HG02642 (cell line): ENCODE measurements at regions not wholly inside any gene's neighbourhood (a gene's known extent, or its start where the extent isn't known, plus 50 kb on each side); places are given as distances from the start of the nearest gene placed in this dataset.
"Not testable (repeated sequence)": the region's sequence is repeated elsewhere in the genome, so short reads cannot be mapped to it uniquely, and the experiment has no call there.

Source experiments
- ATAC-seq: cut with Tn5 transposase; IDR thresholded peaks from one replicate; pipeline ENCODE4 v1.9.1; 2021; ENCODE audit warnings: mild to moderate bottlenecking; ENCODE audit not compliant: unreplicated experiment, poor library complexity

DNA sequence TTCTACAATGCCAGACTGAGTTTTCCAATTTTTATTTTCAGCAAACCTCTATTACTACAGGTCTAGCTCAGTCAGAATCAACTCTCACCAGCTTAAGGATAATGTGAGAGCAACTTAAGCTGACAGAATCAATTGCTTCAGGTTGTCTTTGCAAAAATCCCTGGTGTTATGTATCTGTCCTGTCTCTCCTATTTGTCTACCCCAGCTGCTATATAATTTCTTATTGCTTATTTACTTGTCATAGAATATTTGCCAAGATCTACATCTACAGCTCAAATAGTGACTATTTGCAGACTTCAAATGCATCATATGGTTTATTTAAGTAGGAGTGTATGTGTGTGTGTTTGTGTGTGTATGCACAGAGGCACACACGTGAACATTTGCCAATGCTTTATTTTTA lies 54.1 kb downstream of the FOXG1 start:
- no peak for ATAC-seq

DNA sequence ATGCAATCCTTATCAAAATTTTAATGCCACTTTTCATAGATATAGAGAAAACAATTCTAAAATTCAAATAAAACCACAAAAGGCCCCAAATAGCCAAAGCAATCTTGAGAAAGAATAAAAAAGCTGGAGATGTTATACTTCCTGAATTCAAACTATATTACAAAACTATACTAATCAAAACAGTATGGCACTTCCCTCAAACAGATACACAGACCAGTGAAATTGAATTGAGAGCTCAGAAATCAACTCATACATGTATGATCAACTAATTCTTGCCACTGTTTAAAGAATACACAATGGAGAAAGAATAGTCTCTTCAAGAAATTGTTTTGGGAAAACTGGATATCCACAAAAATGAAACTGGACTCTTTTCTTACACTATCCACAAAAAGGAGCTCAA lies 55.4 kb downstream of the FOXG1 start:
- ATAC-seq: no peak

GRCh38 chr14:28823245-28823644 lies 56.7 kb downstream of the FOXG1 start:
- ATAC-seq: no peak

DNA sequence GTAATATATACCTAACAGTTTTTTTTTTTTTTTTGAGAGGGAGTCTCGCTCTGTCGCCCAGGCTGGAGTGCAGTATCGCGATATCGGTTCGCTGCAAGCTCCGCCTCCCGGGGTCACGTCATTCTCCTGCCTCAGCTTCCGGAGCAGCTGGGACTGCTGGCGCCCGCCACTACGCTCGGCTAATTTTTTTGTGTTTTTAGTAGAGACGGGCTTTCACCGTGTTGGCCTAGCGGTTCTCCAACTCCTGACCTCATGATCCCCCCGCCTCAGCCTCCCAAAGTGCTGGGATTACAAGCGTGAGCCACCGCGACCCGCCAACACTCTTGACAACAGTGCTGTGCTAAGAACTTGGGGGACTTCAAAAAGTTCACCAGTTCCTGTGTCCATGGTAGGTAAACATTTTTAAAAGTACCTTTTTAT lies 63.5 kb downstream of the FOXG1 start:
- no peak for ATAC-seq

DNA sequence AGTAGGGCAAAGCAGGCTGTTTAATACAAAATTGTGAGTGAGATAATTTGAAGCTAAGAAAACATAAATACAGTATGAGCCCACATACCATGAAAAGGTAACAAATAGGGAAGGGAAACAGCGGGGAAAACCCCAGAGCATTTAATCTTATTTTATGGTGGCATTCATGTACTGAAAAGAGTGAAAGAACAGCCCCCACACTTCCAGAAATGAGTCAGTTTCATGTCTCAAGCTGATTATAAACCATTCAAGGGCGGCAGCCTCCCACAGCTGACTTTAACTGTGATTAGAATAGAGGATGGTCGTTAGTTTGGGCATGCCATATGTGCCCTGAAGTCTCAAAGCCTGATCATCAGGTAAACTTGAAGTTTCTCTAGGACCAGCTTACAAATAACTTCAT lies 64.5 kb downstream of the FOXG1 start:
- ATAC-seq: peak; percentile 99

- not testable (repeated sequence) for ATAC-seq
Observed at GRCh38 chr14:28842569-28842968, 76.0 kb downstream of the FOXG1 start.

- no peak for ATAC-seq
Observed at GRCh38 chr14:28867571-28867970, 101.0 kb downstream of the FOXG1 start.

- no peak for ATAC-seq
Observed at GRCh38 chr14:28870033-28870564, 103.5 kb downstream of the FOXG1 start.

DNA sequence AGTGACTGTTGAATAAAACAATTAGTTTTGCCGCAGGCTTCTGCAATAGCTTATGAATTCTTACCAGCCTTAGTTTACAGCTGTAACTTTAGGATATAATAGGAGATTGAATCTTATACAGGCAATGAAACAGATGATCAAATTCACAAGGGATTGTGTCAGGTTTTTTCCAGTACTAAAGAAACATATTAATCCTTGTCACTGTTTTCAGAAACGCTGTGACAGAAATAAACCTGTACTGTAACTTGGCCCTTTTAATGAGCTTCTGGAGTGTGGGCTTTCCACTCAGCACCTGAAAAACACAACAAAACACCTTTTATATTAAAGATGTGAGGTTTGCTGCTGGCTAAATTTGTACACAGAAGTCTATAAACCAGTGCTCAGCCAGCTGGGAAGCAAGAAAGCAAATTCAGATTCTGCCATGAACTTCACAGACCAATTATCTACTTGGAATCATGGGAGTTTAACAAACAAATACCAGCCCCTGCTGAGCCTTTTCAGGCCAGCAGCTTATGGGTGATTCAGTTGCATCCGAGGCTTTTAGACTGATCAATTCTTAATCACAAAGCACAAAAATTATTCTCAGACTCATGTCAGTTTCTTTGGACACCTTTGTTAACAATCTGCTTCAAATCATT lies 109.5 kb downstream of the FOXG1 start:
- no peak for ATAC-seq

DNA sequence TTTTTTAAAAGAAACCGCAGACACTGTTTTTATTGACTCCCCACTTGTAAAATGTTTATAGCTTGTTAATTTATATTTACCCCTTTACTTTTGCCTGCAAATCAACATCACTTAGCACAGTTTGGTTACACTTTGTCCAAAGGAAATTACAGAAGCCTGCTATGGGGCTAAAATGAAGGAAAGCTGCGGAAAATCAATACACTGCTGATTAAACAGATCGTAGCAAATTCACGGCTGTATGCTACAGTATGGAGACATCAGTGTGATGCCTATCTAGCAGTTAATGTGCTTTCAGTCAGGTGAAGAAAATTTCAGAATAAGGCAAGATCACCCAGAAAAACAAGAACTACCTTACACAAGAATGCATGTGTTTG lies 110.0 kb downstream of the FOXG1 start:
- ATAC-seq: no peak

- ATAC-seq: no peak
Observed at GRCh38 chr14:28877923-28878322, 111.3 kb downstream of the FOXG1 start.

GRCh38 chr14:28879573-28879996 lies 113.0 kb downstream of the FOXG1 start:
- ATAC-seq: no peak

- ATAC-seq: no peak
Observed at GRCh38 chr14:28886940-28887339, 120.4 kb downstream of the FOXG1 start.

DNA sequence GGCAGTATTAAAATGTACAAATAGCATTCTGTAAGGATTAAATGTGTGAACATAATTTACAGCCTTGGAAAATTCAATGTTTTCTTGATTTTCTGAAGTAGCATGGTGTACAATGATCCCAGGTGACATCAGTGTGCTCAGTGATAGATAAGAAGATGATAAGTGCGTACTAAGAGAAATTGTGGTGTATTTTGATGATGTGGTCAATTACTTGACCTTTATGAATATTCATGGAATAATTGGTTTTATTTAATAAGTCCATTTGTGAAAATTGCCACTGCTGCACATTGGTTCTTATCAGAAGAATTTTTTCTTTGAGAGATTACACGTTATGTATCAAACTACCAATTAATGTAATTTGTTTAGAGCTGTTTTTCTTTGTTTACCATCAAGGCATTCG lies 128.8 kb downstream of the FOXG1 start:
- no peak for ATAC-seq

DNA sequence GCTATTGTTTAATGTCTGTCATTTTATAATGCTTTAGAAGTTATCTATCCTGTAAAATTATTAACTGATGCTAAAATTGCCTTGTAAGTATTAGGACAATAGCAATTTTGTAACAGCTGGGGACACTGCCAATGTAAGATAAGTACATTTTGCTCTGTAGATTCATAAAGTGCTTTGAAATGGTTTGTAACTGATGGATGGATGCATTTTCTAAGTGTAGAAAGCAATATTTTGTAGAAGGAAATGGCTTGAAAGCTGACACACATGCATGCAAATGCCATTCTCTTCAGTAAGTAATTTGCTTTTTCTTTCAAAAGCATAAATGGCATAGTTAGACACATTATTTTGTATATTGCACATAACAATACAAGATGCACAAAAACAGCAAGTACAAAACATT lies 129.8 kb downstream of the FOXG1 start:
- no peak for ATAC-seq

DNA sequence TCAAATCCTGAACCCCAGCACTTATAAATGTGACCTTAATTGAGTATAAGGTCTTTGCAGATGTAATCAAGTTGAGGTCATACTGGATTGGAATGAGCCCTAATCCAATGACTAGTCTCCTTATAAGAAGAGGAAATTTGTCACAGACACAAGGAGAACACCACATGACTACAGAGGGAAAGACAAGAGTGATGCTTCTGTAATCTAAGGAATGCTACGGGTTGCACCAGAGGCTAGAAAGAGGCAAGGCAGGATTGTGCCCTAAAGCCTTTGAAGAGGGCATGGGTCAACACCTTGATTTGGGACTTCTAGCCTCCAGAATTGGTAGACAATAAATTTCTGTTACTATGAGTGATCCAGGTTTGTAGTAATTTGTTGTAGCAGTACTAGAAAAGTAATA lies 135.0 kb downstream of the FOXG1 start:
- ATAC-seq: no peak

DNA sequence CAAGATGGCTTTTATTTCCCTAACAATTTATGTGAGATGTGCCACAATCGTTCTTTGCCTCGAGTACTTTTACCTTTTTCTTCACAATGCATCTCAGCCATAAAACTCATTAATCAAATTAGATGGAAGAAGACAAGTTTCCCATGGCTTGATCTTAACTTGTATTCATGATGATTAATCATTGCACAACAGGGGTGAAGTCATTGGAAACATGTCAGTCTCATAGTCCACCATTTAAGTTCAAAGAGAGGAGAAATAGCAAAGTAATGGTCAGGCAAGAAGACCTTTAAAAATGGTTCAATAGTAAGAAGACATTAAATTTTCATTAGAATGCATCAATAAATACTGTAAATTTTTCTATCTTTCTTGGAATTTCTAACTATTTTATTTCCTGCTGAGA lies 136.3 kb downstream of the FOXG1 start:
- no peak for ATAC-seq

DNA sequence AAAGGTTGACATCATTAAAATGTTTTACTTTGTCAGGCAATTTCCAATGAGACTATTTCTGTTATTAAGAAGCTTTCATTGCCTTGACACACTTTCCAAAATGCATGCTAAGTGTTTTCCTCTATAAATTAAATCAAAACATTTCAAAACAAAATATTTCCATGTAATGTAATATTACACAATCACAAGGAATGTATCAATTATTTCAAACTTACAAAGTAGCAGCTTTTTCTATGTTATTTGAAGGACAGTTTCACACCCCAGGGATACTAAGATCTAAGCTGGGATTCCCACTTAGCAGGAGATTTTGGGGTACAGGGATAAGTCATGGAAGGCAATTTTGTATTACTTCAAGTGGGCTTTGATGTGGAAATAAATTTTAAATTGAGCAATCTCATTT lies 144.9 kb downstream of the FOXG1 start:
- ATAC-seq: no peak

DNA sequence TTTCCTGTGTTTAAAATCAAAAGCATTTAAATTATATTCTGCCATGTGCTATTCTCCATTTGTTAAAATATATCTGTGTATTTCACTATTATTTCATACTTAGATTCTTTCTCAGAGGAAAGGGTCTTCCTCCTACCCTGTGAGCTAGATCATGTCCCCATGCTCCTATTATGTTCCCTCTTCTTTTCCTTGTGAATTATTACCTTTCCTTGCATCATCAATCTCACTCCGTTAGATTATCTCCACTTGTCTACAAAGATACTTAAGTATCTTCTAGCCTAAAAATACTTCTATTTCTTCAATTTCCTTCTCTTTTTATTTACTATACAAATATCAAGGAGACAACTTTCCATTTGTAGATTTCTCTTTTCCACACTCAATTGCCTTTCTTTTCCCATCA lies 146.5 kb downstream of the FOXG1 start:
- ATAC-seq: no peak

- no peak for ATAC-seq
Observed at GRCh38 chr14:28926122-28926521, 159.5 kb downstream of the FOXG1 start.

GRCh38 chr14:28931999-28932398 lies 165.4 kb downstream of the FOXG1 start:
- no peak for ATAC-seq

- no peak for ATAC-seq
Observed at GRCh38 chr14:28936601-28937000, 170.0 kb downstream of the FOXG1 start.

- no peak for ATAC-seq
Observed at GRCh38 chr14:28941758-28942157, 175.2 kb downstream of the FOXG1 start.
